A549 (cell line): ENCODE measurements at regions not wholly inside any gene's neighbourhood (a gene's known extent, or its start where the extent isn't known, plus 50 kb on each side); places are given as distances from the start of the nearest gene placed in this dataset.

ENCODE experiments used
- CBX2 ChIP-seq: fragments of 200-600 bp; sonication (generic); IDR thresholded peaks from 2 replicates; pipeline ENCODE4 v1.6.1; 2016; ENCODE audit warnings: low read depth, mild to moderate bottlenecking, borderline replicate concordance
- POLR2A ChIP-seq: IDR thresholded peaks from 2 replicates; pipeline ENCODE4 v1.6.1; 2012; ENCODE audit warnings: mild to moderate bottlenecking, low read length
- TF ChIP-seq, protein P1 (sequence below): fragments of >200 bp; sonication (Bioruptor Twin); formaldehyde crosslinking; IDR thresholded peaks from 3 replicates; pipeline ENCODE4 v1.5.1; 2016

DNA sequence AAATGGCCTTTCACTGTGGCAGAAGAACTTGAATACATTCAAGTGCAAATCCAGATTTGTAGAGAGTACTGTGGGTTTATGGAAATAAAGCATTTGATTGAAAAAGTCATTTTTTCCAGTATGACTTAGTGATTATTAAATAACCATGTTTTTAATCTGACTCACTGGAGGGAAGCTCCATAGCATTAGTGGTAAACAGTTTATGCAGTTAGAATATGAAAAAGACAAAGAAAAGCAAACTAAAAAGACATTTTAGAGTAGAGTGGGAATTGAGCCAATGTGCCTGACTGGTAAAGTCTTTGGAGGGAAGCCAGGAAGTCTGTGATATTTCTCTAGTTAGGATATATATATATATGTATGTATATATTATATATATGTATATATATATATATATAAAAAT, 53.4 kb downstream of the FAT4 start:
- TF ChIP-seq, protein P1, sequence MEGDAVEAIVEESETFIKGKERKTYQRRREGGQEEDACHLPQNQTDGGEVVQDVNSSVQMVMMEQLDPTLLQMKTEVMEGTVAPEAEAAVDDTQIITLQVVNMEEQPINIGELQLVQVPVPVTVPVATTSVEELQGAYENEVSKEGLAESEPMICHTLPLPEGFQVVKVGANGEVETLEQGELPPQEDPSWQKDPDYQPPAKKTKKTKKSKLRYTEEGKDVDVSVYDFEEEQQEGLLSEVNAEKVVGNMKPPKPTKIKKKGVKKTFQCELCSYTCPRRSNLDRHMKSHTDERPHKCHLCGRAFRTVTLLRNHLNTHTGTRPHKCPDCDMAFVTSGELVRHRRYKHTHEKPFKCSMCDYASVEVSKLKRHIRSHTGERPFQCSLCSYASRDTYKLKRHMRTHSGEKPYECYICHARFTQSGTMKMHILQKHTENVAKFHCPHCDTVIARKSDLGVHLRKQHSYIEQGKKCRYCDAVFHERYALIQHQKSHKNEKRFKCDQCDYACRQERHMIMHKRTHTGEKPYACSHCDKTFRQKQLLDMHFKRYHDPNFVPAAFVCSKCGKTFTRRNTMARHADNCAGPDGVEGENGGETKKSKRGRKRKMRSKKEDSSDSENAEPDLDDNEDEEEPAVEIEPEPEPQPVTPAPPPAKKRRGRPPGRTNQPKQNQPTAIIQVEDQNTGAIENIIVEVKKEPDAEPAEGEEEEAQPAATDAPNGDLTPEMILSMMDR: no peak
- TF ChIP-seq CBX2 (no peak), POLR2A (no peak)
